ENCODE measurements at regions not wholly inside any gene's neighbourhood (a gene's known extent, or its start where the extent isn't known, plus 50 kb on each side); places are given as distances from the start of the nearest gene placed in this dataset.
A peak's percentile ranks its signal among the peaks of the same experiment; 100 is the strongest.

- Histone ChIP-seq H3K36me3 (no peaks in the 10 kb centered on the region), H3K4me3 (no peak overlapping the region), H3K27ac (no peak overlapping the region), H3K4me1 (no peaks in the 10 kb centered on the region), H3K9me3 (no peaks in the 10 kb centered on the region), H3K27me3 (no peaks in the 10 kb centered on the region)
- intact Hi-C loops (cut with DNase I; ENCODE audit: low total_unique reads), result no loop called here
- TF ChIP-seq POLR2AphosphoS5 (IDR thresholded peaks at IDR 0.05) (no peak), POLR2A (IDR thresholded peaks at IDR 0.05) (no peak), CTCF (IDR thresholded peaks at IDR 0.05) (no peak)
- DNase-seq (ENCODE audit: low spot score in 2 of 2), result no peak
Measured at GRCh38 chr18:34651586-34652369, 58.3 kb upstream of the DTNA start.

- H3K4me1 ChIP-seq, result no peaks in the 10 kb centered on the region
- intact Hi-C loops (cut with DNase I; ENCODE audit: low total_unique reads), result no loop called here
Measured at GRCh38 chr18:34655131-34655530, 55.0 kb upstream of the DTNA start.

GRCh38 chr18:34657860-34658500 is 52.1 kb upstream of the DTNA start:
- no peak overlapping the region for H3K27ac ChIP-seq
- intact Hi-C loops (cut with DNase I; ENCODE audit: low total_unique reads), result no loop called here
- no peaks in the 10 kb centered on the region for H3K36me3 ChIP-seq
- no peaks in the 10 kb centered on the region for H3K4me1 ChIP-seq
- DNase-seq (ENCODE audit: low spot score in 2 of 2), result no peak
- no peak overlapping the region for H3K4me3 ChIP-seq
- no peaks in the 10 kb centered on the region for H3K9me3 ChIP-seq
- no peak for TF ChIP-seq CTCF (IDR thresholded peaks at IDR 0.05)
- no peak for TF ChIP-seq POLR2A (IDR thresholded peaks at IDR 0.05)
- TF ChIP-seq POLR2AphosphoS5 (IDR thresholded peaks at IDR 0.05), result no peak
- no peaks in the 10 kb centered on the region for H3K27me3 ChIP-seq

More at GRCh38 chr18:34655131-34655530, 55.0 kb upstream of the DTNA start:
- TF ChIP-seq POLR2AphosphoS5 (IDR thresholded peaks at IDR 0.05) (no peak), POLR2A (IDR thresholded peaks at IDR 0.05) (no peak), CTCF (IDR thresholded peaks at IDR 0.05) (no peak)
- Histone ChIP-seq H3K27ac (no peak overlapping the region), H3K4me3 (no peak overlapping the region), H3K27me3 (no peaks in the 10 kb centered on the region), H3K9me3 (no peaks in the 10 kb centered on the region), H3K36me3 (no peaks in the 10 kb centered on the region)
- no peak for DNase-seq (ENCODE audit: low spot score in 2 of 2)

- H3K27me3 ChIP-seq, result no peaks in the 10 kb centered on the region
- no peaks in the 10 kb centered on the region for H3K9me3 ChIP-seq
- TF ChIP-seq POLR2AphosphoS5 (IDR thresholded peaks at IDR 0.05) (peak in 2 of 3 donors; percentile 38 to 53), POLR2A (IDR thresholded peaks at IDR 0.05) (no peak)
- no peaks in the 10 kb centered on the region for H3K4me1 ChIP-seq
- intact Hi-C loops (cut with DNase I; ENCODE audit: low total_unique reads), result no loop called here
- peak; percentile 87 to 88 for DNase-seq (ENCODE audit: low spot score in 2 of 2)
- H3K36me3 ChIP-seq, result no peaks in the 10 kb centered on the region
- H3K4me3 ChIP-seq, result peak overlapping the region in 1 of 3 donors; percentile 24
- peak overlapping the region; percentile 71 to 77 for H3K27ac ChIP-seq
Measured at GRCh38 chr18:34659579-34660517, 50.2 kb upstream of the DTNA start.

All from breast epithelium (tissue), 4 donors.